HG03103 (cell line): ENCODE measurements at regions not wholly inside any gene's neighbourhood (a gene's known extent, or its start where the extent isn't known, plus 50 kb on each side); places are given as distances from the start of the nearest gene placed in this dataset.
"Not testable (repeated sequence)": the region's sequence is repeated elsewhere in the genome, so short reads cannot be mapped to it uniquely, and the experiment has no call there.

Experiments used
- ATAC-seq: cut with Tn5 transposase; IDR thresholded peaks from one replicate; pipeline ENCODE4 v1.9.1; 2021; ENCODE audit warnings: low read depth; ENCODE audit not compliant: unreplicated experiment

- ATAC-seq: no peak
Observed at GRCh38 chr12:89231686-89232085, 120.6 kb downstream of the DUSP6 start.

- no peak for ATAC-seq
Observed at GRCh38 chr12:89230376-89231315, 121.7 kb downstream of the DUSP6 start.

GRCh38 chr12:89228491-89228890 lies 123.8 kb downstream of the DUSP6 start:
- ATAC-seq: no peak

GRCh38 chr12:89227774-89228173 lies 124.5 kb downstream of the DUSP6 start:
- no peak for ATAC-seq

- no peak for ATAC-seq
Observed at GRCh38 chr12:89225808-89226411, 126.4 kb downstream of the DUSP6 start.

GRCh38 chr12:89225401-89225800 lies 126.9 kb downstream of the DUSP6 start:
- peak; percentile 68 for ATAC-seq

- not testable (repeated sequence) for ATAC-seq
Observed at GRCh38 chr12:89222580-89222979, 129.7 kb downstream of the DUSP6 start.

GRCh38 chr12:89217472-89217871 lies 134.8 kb downstream of the DUSP6 start:
- ATAC-seq: no peak

GRCh38 chr12:89216211-89216952 lies 135.9 kb downstream of the DUSP6 start:
- ATAC-seq: no peak

- ATAC-seq: no peak
Observed at GRCh38 chr12:89215196-89215595, 137.1 kb downstream of the DUSP6 start.

- ATAC-seq: no peak
Observed at GRCh38 chr12:89213747-89214146, 138.6 kb downstream of the DUSP6 start.

- ATAC-seq: no peak
Observed at GRCh38 chr12:89213139-89213538, 139.2 kb downstream of the DUSP6 start.

- no peak for ATAC-seq
Observed at GRCh38 chr12:89212339-89212771, 139.9 kb downstream of the DUSP6 start.

- ATAC-seq: no peak
Observed at GRCh38 chr12:89211456-89211855, 140.8 kb downstream of the DUSP6 start.

GRCh38 chr12:89210277-89210676 lies 142.0 kb downstream of the DUSP6 start:
- no peak for ATAC-seq

GRCh38 chr12:89208661-89209096 lies 143.6 kb downstream of the DUSP6 start:
- ATAC-seq: no peak

- no peak for ATAC-seq
Observed at GRCh38 chr12:89206390-89206789, 145.9 kb downstream of the DUSP6 start.

GRCh38 chr12:89205517-89205916 lies 146.8 kb downstream of the DUSP6 start:
- ATAC-seq: no peak

- ATAC-seq: no peak
Observed at GRCh38 chr12:89203144-89203543, 149.2 kb downstream of the DUSP6 start.

- no peak for ATAC-seq
Observed at GRCh38 chr12:89200217-89200616, 152.1 kb downstream of the DUSP6 start.

- no peak for ATAC-seq
Observed at GRCh38 chr12:89195470-89195869, 156.8 kb downstream of the DUSP6 start.
